Stimulated activated CD4-positive, alpha-beta T cell treated with anti-CD3 and anti-CD28 coated beads, Interleukin-4, amount 100 ng/mL, for 48 hours (primary cell): ENCODE measurements at regions not wholly inside any gene's neighbourhood (a gene's known extent, or its start where the extent isn't known, plus 50 kb on each side); places are given as distances from the start of the nearest gene placed in this dataset.
"Not testable (repeated sequence)": the region's sequence is repeated elsewhere in the genome, so short reads cannot be mapped to it uniquely, and the experiment has no call there.

Experiments used
- DNase-seq, 2 donors: peaks; one replicate each; pipeline ENCODE4 v3.0.0-alpha.2; 2020; ENCODE audit warnings: low read depth in 2 of 2

DNA sequence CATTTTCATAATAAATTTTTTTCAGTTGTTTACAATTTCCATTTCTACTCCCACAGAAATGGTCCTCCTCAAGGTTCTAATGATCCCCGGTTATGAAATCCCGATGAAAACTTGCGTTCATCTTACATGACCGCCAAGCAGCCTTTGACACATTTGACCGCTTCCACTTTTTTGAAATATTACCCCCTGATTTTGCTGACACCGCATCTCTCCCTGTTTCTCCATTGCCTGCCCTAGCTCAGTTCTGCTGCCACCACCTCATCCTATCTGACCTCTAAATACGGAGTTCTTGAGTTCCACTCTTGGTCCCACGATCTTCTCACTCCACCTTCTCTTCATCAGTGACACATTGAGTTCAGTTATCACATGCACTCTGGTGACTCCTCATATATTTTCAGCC is 74.1 kb downstream of the SLC35B3 start:
- no peak for DNase-seq

DNA sequence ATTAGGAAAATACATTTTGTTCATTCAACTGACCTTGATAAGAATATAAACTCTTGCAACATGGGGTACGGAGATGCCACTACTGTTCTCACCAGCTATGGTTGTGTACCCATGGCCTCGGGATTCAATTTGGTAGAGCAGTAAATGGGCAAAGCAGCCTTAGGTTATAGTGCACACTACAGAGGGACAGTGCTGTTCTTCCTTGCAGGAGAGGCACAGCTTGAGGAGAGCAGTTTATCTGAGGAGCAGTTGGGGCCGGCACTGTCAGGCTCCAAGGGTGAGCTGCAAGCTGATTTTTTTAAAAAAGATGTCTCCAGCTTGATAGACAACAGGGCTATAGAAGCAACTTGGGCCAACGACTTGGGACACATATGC is 82.4 kb downstream of the SLC35B3 start:
- DNase-seq, result no peak

DNA sequence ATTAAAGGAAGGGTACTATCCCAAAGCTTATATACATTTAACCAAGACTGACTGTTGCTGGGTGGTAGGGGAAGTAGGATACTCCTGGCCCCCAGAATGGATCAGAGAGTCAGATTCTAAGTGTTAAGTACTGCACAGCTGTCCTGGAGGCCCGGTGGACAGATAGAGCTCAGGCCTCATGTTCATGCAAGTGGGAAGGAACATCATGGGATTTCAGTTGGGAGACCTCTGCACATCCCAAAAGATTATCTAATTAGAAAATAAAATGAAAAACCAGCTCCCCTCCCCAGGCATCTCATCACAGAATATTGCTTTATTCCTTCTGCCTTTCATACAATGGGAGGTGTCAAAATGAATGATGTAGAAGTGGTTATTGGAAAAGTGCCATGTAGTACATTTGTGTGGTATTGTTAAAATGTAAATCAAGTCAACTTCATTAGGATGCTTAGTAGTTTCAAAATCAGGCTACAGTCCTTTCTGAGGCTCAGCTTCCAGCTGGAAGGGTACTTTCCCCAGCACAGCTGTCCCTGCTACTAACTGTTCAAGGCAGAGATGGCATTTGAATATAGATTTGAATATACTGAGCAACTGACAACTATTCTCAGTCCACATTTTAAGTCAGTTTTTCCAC is 82.9 kb downstream of the SLC35B3 start:
- DNase-seq, result no peak

DNA sequence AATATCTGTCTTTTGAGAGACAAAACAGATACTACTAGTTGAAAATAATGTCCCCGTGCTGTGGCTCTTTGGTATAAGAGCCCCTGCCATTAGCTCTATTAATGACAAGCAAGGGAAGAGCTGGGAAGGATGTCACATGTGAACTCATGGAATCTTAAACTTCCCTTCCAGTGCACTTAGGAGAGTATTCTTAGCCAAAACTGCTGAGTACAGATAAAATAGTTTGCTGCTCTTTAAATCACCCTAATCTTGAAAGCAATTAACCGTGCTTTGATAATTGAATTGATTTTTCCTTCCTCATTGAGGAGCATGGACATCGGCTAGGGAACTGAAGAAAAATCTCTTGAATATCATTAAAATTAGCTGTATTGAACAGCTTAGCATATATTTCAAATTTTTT is 91.7 kb downstream of the SLC35B3 start:
- no peak for DNase-seq

DNA sequence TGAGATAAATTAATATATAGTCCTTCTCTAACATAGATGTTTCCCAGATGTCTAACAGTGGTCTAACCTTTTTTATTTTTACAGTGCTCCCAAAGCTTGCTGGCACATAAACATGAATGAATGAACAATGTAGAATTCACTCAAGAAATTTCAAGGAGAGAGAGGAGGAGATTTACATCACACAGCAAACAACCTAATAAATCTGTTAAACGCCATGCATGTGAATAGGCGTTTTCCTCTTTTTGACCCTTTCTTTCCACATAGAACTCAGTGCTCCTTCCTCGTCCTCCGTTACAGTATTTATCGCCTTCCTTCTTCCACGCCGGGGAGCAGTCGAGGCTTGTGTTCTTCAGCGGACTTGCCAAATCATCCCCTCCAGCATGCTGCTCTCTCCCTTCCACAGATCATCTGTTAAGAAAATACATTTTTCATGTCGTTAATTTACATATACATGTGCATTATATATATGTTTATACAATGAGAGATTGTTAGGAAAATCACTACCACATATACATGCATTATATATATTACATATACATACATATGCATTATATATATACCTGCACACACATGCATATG is 93.0 kb downstream of the SLC35B3 start:
- DNase-seq, result no peak

DNA sequence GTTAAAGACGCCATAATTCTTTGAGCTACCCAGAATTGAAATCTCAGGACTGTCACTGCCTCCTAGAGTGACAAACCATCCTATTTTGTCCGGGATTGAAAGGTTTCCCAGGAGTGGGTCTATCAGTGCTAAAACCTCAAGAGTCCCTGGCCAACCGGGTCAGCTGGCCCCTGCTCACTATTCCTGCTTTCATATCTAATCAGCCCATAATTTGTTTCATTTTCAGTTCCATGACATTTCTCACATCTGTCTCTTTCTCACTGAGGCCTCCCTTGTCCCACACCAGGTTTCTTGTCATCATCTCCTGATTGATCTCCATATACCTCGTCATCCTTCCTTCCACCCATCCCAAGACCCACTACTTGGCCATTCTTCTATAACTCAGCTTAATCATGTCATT is 98.2 kb downstream of the SLC35B3 start:
- no peak for DNase-seq

DNA sequence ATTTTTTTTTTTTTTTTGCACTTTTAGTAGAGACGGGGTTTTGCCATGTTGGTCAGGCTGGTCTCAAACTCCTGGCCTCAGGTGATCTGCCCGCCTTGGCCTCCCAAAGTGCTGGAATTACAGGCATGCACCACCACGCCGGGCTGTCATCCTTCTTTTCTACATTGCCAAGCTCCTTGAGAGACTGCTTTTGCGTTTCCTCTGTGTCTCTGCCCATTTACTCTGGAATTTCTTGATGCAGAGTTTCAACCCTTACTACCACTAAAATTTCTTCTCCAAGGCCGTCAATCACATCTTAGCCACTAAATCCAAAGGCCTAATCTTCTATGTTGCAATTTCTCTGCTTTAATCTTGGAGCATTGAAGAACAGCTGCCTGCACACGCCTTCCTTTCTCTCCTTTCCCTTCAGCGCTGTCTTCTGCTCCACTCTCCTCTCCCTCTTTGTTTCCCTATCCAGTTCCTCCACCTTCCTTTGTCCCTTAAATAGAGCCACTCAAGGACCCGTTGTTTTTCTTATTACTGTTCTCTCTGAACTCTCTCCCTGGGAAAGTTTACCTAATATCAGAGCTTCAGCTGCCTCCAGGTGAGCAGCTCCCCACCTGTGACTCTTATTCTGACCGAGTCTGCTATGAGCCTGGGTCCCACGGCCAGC is 98.8 kb downstream of the SLC35B3 start:
- DNase-seq, result no peak

DNA sequence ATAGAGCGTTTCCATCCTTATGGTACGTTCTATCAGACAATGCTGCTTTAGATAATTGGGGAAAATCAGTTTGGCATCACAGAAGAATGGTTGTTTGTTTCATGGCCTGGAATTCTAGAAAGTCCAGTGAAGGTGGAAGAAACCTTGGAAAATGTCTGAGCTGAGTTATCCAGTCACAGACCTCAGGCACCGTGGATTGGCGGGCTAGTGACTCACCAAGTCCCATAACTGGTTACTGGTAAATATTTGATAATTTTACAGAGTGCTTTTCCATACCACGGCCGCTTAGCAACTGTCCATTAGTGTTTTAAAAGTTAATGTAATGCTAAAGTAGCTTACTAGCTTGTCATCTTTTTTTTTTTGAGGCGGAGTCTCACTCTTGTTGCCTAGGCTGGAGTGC is 99.4 kb downstream of the SLC35B3 start:
- no peak for DNase-seq

DNA sequence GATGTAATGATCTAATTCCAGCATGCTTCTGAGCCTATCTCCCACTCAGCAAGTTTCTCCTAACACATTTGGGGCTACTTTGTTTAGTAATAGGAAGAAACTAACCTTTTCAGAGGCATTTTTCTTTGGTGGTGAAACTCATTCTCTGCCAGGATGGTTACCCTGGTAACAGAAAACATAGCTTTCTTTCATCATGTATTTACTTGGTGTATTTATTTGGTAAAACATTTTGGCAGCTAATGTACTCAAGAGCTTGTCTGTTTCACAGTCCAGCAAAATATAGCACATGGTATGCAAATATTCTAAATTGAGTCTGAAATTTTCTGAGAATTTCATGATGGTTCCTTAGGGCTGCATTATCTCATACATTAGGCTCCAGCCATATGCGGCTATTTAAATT is 100.0 kb downstream of the SLC35B3 start:
- DNase-seq, result no peak

DNA sequence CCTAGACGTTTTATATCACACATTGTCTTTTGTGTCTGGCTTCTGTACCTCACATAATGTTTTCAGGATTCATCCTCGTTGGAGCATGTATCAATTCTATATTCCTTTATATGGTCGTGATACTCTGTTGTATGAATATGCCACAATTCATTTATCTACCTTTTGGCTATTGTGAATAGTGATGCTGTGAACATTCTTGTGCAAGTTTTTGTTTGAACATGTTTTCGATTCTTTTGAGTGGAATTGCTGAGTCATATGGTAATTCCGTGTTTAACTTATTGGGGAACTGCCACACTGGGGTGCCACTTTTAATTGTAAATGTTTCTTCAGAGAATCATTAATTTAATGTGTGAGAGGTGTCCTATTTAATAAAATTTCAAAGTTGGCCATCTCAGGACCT is 101.2 kb downstream of the SLC35B3 start:
- DNase-seq, result no peak

DNA sequence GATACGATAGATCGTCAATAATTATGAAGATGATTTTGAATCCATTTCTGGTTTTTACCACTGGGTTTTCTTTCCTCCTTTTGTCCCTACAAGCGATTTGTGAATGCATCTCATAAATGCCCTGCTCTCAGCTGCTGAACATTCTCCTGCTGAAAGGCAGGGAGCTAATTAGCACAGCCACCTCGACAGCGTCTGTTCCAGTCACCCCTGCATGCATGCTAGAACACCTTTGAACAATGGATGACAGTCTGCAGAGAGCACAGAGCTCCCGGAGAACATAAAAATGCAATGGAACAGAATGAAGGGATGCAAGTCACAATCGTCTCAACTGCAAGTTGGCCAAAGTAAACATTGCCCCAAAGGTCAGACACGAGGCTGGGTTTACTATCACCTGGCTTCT is 105.8 kb downstream of the SLC35B3 start:
- no peak for DNase-seq

DNA sequence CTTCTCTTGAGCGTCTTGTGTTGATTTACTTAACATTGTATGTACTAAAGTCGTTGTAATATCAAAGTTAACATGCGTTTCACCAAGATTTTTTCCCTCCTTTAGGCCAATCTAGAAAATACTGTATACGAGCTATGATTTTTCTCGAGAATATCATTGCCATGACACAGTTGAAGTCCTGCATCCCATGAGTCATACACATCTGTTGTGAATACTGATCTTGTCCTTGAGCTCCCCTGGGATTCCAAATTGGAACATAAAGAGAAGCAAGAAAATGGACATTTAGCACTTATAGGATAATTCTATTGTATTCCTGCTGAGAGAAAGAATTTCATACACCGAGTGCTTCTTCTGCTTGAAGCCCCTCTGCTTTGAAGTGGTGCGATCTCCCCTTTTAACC is 109.6 kb downstream of the SLC35B3 start:
- no peak for DNase-seq

DNA sequence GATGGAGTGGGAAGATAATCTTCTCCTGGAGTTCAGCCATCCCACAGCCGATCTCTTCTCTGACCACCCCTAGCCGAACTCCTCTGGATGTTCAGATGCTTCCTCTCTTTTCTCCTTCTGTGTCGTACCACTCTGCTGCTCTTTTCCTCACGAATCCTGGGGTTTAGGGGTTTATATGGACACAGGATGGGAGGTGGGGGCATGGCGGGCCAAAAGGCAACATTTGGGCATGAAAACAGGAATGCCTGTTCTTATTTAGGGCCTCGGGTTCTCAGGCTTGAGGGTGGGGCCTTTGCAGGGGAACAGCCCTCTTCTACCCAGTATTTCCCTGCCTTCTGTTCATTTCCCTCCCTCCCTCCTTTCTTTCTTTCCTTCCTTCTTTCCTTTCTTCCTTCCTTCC is 112.7 kb downstream of the SLC35B3 start:
- no peak for DNase-seq

DNA sequence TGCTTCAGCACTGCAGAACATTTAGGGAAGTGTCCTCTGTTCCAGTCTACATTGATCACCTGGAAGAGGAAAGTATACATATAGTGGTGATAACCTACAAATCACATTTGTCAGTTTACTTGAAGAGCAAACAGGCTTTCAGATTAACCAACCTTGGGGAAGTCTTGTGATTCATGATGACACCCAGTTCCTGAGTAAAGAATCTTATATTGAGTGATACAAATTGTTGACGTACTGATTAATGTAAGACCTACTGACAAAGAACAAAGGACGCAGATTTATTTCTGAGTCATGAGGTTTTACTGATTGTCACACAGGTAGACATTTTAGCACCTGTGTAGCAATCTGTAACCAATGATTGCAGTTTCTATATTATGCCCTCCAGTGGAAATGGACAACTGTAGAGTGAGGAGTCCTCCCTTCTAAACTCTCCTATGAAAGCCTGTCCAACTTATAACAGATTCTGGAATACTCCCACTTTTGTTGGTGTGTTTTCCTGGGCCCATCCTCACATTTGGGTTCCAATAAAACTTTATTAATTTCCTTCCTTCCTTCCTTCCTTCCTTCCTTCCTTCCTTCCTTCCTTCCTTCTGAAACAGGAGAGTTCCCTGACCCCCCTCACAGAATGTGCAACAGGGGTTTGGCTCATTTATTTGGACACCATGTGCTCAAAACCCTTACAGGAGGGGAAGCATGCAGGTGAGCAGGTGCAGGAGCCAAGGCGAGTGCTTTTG is 113.5 kb downstream of the SLC35B3 start:
- DNase-seq, result no peak

DNA sequence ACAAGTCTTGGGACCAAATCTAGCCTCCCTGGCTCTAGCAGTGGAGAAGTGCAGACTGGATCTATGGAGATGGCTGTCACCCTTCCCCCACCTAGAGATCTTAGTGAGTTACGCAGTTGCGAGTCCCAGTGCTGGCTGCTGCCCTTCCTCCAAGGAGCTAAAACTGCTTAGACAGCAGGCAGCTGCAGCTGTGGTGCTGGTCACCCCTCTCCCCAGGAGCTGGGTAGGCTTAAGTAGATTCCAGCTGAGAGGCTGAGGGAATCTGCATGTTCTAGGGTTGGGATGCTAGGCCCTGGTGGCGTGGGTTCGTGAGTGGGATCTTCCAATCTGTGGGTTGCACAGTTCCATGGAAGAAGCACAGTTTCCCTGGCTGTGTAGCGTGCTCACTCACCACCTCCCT is 120.2 kb downstream of the SLC35B3 start:
- DNase-seq, result no peak

DNA sequence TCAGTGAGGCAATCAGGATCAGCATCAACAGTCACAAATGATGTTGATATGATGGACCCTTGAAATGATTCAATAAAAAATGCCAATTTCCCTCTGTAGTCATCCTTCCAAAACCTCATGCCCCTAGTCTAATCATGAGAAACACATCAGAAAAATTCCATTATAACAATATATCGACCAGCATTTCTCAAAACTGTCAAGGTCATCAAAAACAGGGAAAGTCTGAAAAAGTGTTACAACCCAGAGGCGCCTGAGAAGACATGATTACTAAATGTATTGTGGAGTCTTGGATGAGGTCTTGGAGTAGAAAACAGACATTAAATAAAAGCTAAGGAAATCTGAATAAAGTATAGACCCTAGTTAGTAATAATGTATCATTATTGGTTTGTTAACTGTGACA is 133.8 kb downstream of the SLC35B3 start:
- no peak for DNase-seq

DNA sequence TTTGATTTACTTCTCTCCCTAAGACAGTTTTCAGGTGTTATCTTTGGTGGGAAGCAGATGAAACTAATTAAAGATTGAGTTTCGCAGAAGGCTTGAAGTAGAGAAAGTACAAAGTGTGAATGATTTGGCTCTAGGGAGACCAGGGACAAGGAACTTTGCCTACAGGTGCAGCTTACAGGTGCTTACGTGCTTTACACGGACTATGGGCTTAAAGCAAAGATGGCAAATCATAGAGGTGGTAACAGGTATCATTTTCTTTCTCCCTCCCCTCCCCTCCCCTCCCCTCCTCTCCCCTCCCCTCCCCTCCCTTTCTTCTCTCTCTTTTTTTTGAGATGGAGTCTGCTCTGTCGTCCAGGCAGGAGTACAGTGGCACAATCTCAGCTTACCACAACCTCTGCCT is 136.3 kb downstream of the SLC35B3 start:
- no peak for DNase-seq

DNA sequence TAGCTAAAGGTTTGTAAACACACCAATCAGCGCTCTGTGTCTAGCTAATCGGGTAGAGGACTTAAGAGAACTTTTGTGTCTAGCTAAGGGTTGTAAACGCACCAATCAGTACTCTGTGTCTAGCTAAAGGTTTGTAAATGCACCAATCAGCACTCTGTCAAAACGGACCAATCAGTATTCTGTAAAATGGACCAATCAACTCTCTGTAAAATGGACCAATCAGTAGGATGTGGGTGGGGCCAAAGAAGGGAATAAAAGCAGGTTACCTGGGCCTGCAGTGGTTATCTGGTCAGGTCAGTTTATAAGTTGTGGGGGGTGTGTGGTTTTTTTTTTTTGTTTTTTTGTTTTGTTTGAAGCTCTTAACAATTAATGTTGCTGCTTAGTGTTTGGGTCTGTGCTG is 152.4 kb downstream of the SLC35B3 start:
- not testable (repeated sequence) for DNase-seq

DNA sequence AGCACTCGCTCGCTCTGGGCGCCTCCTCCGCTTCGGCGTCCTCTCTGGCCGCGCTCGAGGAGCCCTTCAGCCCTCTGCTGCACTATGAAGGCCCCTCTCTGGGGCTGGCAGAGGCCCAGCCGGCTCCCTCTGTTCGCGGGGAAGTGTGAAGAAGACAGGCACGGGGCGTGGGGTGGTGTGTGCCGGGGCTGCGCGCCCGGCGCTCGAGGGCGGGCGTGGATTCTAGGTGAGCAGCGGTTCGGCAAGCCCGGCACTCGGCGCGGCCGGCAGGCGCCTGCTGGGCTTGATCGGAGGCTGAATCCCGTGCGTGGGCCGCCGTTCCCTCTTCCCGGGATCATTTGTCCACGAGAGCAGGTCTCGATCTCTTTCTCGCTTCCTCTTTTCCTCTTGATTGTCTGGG is 153.0 kb downstream of the SLC35B3 start:
- no peak for DNase-seq

DNA sequence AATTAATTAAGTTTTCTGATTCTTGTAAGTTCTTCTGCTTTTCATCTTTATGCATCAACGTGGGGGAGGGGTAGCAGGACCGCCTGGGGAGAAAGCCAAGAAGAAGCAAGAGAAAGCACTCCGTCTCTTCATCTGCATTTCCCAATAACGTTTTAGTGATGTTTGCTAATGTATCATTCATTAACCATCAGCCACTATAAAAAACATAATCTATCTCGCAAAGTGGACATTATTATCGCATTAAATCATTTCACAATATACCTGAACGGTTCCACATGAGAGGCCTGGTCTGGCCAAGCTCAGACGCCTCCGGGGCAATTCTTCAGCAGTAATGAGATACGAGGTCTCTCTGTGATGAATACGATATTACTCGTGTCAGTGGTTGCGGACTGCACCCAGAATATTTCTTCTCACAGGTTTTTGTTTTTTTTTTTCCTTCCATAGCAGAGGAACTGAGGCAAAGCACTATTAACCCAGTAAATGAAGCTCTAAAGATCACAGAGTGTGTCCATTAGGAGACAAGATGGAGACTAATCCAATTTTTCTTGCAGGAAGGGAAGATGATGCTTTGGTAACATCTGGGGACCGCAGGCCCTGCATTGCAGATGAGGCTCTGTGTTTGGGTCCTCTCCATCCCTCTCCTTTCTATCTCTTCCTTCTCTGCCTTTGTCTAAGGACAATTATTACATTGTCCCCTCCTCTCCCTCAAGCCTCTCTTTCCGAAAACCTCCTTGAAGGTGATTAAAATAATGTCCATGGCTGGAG is 156.1 kb downstream of the SLC35B3 start:
- DNase-seq, result no peak

DNA sequence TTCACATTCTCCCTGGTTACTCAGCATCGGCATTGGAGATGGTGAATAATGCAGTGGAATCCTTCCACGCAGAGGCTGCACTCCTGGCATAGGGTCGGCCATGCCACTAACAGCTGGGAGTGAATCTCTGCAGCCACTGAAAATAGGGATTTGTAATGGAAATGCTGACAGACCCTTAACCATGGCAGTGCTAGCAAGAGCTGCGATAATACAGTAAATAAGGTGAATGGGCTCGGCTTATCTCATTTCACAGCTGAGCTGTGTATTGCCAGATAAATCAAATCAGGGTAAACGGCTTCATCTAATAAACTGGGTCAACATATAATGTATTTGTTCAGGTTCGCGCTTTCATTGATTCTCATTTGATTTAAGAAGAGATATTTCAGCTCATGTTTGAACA is 156.8 kb downstream of the SLC35B3 start:
- DNase-seq, result no peak

DNA sequence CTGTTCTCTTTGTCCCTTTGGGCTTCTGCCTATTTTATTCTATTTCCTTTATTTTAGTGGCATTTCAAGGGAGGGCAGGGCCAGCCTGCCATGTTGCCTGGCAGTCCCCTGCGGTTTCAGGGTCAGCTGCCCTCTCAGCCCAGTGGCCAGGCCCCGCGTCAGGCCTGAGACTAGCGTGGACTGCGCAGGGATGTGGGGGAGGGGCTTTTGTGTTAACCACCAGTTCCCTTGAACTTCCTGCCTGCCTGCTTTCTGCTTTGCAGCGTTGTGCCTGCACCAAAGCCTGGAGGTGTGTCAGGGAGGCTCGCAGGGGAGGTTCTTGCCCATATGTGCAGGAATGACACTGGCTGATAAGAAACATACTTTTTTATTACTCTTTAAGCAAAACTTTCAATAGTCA is 157.6 kb downstream of the SLC35B3 start:
- DNase-seq, result no peak
